ENCODE measurements at regions not wholly inside any gene's neighbourhood (a gene's known extent, or its start where the extent isn't known, plus 50 kb on each side); places are given as distances from the start of the nearest gene placed in this dataset.
"Not testable (repeated sequence)": the region's sequence is repeated elsewhere in the genome, so short reads cannot be mapped to it uniquely, and the experiment has no call there.

GRCh38 chr6:155883741-155884140, 428.1 kb upstream of the NOX3 start:
- no peak for DNase-seq

- no peak for DNase-seq
Measured at GRCh38 chr6:155883334-155883731, 427.7 kb upstream of the NOX3 start.

GRCh38 chr6:155882527-155883333, 427.1 kb upstream of the NOX3 start:
- DNase-seq: no peak

- DNase-seq: no peak
Measured at GRCh38 chr6:155881826-155882526, 426.3 kb upstream of the NOX3 start.

- no peak for DNase-seq
Measured at GRCh38 chr6:155880900-155881299, 425.3 kb upstream of the NOX3 start.

GRCh38 chr6:155872961-155873360, 417.3 kb upstream of the NOX3 start:
- DNase-seq: no peak

GRCh38 chr6:155867682-155868081, 412.0 kb upstream of the NOX3 start:
- DNase-seq: no peak

- not testable (repeated sequence) for DNase-seq
Measured at GRCh38 chr6:155866676-155867390, 411.2 kb upstream of the NOX3 start.

- no peak for DNase-seq
Measured at GRCh38 chr6:155861821-155862220, 406.2 kb upstream of the NOX3 start.

- DNase-seq: not testable (repeated sequence)
Measured at GRCh38 chr6:155858906-155859305, 403.3 kb upstream of the NOX3 start.

GRCh38 chr6:155854787-155855186, 399.1 kb upstream of the NOX3 start:
- no peak for DNase-seq

GRCh38 chr6:155853011-155853410, 397.4 kb upstream of the NOX3 start:
- no peak for DNase-seq

- DNase-seq: no peak
Measured at GRCh38 chr6:155850408-155850841, 394.8 kb upstream of the NOX3 start.

- DNase-seq: no peak
Measured at GRCh38 chr6:155847711-155848110, 392.1 kb upstream of the NOX3 start.

GRCh38 chr6:155837474-155837873, 381.8 kb upstream of the NOX3 start:
- no peak for DNase-seq

GRCh38 chr6:155832596-155832995, 377.0 kb upstream of the NOX3 start:
- peak; percentile 27 for DNase-seq

GRCh38 chr6:155830531-155830930, 374.9 kb upstream of the NOX3 start:
- no peak for DNase-seq

GRCh38 chr6:155829646-155830045, 374.0 kb upstream of the NOX3 start:
- no peak for DNase-seq

- DNase-seq: no peak
Measured at GRCh38 chr6:155828989-155829388, 373.4 kb upstream of the NOX3 start.

- no peak for DNase-seq
Measured at GRCh38 chr6:155818698-155819097, 363.1 kb upstream of the NOX3 start.

- DNase-seq: no peak
Measured at GRCh38 chr6:155813548-155813947, 357.9 kb upstream of the NOX3 start.

GRCh38 chr6:155807243-155807642, 351.6 kb upstream of the NOX3 start:
- DNase-seq: no peak

GRCh38 chr6:155801046-155801445, 345.4 kb upstream of the NOX3 start:
- no peak for DNase-seq

- DNase-seq: not testable (repeated sequence)
Measured at GRCh38 chr6:155798876-155799275, 343.2 kb upstream of the NOX3 start.
